GM10248 (cell line): ENCODE measurements at regions not wholly inside any gene's neighbourhood (a gene's known extent, or its start where the extent isn't known, plus 50 kb on each side); places are given as distances from the start of the nearest gene placed in this dataset.

Experiments
- CTCF ChIA-PET: fragments of 300-600 bp; sonication (Branson Sonifier 250); formaldehyde crosslinking; extraction: SDS; loops from one replicate; lab custom pipeline; 2021; ENCODE audit warnings: antibody characterized with exemption; lab: Yijun Ruan, JAX
- POLR2A ChIA-PET: fragments of 350-650 bp; sonication (Branson Sonifier 250); formaldehyde crosslinking; extraction: SDS; loops from one replicate; lab custom pipeline; 2020; ENCODE audit warnings: antibody characterized with exemption; lab: Yijun Ruan, JAX
- DNase-seq: peaks from one replicate; pipeline ENCODE4 v3.0.0; 2012; ENCODE audit errors: extremely low spot score
- TF ChIP-seq, protein P1 (sequence below): IDR thresholded peaks from 2 replicates; pipeline ENCODE4 v1.5.1; 2012; ENCODE audit warnings: mild to moderate bottlenecking, low read depth; ENCODE audit errors: extremely low read depth, missing control alignments, control extremely low read depth

DNA sequence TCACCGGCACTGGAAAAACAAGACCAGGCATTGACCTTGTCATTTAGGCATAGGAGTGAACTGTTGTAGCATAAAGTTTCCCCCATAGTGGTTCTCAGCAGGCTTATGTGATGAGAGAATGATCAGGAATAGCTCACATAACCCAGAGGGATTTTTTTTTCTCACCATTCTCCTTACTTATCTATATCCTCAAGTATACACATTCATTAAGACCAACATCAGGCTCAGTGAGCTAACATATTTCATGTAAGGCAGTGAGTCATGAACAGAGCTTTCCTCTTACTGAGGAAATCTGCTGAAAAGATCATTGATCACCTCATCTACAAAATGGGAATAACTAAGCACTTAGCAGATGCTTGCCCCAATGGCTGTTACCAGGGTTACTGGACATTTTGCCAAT, 396.6 kb upstream of the TMCO5A start:
- ChIA-PET CTCF (interaction anchor here (0.9 to 1.7 kb wide), 2 partner anchors 15 to 31 kb away, joined by 3 to 5 read pairs; no protein-coding TSS in a partner anchor), POLR2A (no interaction called here)
- TF ChIP-seq, protein P1, sequence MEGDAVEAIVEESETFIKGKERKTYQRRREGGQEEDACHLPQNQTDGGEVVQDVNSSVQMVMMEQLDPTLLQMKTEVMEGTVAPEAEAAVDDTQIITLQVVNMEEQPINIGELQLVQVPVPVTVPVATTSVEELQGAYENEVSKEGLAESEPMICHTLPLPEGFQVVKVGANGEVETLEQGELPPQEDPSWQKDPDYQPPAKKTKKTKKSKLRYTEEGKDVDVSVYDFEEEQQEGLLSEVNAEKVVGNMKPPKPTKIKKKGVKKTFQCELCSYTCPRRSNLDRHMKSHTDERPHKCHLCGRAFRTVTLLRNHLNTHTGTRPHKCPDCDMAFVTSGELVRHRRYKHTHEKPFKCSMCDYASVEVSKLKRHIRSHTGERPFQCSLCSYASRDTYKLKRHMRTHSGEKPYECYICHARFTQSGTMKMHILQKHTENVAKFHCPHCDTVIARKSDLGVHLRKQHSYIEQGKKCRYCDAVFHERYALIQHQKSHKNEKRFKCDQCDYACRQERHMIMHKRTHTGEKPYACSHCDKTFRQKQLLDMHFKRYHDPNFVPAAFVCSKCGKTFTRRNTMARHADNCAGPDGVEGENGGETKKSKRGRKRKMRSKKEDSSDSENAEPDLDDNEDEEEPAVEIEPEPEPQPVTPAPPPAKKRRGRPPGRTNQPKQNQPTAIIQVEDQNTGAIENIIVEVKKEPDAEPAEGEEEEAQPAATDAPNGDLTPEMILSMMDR, result no peak
- DNase-seq, result no peak

DNA sequence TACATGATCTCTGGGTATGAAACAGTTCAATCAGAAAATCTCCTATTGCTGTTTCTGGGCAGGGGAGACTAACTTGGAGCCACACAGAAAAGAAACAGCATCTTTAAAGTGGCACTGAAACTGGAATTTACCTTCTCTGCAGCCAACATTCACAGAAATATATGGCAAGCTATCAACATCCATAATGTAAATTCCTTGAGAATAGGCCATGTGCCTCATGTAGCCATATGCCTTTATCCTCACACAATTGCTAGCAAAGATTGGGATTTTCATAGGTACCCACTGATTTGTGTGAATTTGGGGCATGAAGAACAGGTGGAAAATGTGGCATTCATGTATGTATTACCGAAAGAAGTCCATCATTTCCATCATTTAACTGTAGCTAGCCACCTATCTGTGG, 386.3 kb upstream of the TMCO5A start:
- CTCF ChIA-PET, result no interaction called here
- POLR2A ChIA-PET, result no interaction called here
- TF ChIP-seq, protein P1, result no peak
- DNase-seq, result no peak

DNA sequence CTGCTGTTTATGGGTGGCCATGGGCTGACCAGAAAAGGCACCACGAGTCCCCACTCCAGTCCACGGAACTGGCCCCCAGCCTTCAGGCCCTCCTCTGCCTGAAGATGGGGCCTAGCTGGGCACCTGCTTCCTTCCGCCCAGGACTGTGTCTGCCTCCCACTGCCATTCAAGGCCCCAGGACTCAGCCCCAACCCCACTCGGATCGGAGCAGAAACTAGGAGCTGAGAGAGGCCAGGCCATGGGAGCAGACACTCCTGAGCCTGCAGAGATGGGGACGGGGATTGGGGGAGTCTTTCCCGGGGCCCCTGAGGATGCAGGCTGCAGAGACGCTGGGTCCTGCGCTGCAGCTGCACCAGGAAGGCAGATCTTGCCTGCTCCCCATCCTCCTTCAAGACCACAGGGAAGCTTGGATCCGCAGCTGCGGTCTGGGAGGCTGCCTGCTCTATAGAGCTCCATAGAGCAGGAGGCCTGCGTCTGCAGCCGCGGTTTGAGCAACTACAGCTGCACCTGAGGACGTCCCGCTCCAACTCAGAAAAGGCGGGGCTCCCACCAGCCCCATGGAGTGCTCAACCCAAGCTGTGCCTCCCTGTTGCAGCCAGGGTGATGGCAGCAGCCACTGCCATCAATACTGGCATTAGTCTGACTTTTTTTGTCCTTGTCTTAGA, 383.9 kb upstream of the TMCO5A start:
- CTCF ChIA-PET, result no interaction called here
- DNase-seq, result no peak
- POLR2A ChIA-PET, result no interaction called here
- TF ChIP-seq, protein P1, result no peak

DNA sequence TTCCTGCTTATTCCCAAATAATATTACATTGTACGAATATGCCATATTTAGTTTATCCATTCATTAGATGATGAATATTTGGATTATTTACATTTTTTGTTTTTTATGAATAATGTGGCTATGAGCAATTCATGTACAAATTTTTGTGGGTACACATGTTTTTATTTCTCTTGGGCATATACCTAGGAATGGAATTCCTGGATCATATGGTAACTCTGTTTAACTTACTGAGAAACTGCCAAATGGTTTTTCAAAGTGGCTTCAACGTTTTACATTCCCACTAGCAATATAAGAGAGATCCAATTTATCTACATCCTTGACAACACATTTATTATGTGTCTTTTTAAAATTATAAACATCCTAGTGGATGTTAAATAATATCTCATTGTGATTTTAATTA, 362.0 kb upstream of the TMCO5A start:
- TF ChIP-seq, protein P1, result no peak
- DNase-seq, result no peak
- CTCF ChIA-PET, result no interaction called here
- POLR2A ChIA-PET, result no interaction called here

DNA sequence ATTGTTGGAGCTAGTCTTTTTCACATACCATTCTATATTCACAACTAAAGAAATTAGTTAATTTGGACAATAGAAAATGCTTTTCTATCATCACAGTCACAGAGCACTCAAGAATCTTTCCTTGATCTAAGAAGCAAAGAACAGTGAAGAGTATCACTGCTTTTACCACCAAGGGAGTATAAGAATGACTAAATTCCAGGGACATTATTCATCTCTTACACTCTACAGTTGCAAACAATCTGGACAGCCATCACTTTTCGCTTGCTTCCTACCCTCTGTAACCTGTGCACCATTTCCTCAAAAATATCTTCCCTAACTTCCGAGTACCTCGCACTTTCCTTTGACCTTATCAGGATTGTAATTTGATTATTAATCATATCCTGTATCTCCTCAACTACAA, 359.5 kb upstream of the TMCO5A start:
- DNase-seq, result no peak
- ChIA-PET CTCF (no interaction called here), POLR2A (no interaction called here)
- TF ChIP-seq, protein P1, result no peak

DNA sequence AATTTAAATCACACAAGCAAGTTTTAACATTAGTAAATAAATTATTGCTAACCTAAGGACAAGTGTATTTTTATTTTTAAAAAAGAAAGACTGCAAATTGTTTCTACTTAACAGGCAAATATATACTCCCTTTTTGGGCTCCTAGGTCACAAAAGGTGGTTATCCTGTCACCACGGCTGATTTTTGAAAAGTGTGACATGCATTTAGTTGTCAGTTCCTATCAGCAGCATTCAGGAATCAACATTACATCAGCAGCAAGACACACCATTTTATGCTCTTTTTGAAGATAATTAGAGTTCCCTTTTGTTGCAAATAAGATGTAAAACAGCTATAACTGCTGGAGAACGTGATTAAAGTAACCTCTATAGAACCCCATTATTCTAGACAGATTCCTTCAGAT, 357.5 kb upstream of the TMCO5A start:
- CTCF ChIA-PET, result no interaction called here
- no peak for DNase-seq
- POLR2A ChIA-PET, result no interaction called here
- TF ChIP-seq, protein P1, result no peak
